ENCODE measurements at regions not wholly inside any gene's neighbourhood (a gene's known extent, or its start where the extent isn't known, plus 50 kb on each side); places are given as distances from the start of the nearest gene placed in this dataset.

- no peak for DNase-seq
Observed at GRCh38 chr15:77698481-77698880, 65.8 kb upstream of the LINGO1 start.

DNA sequence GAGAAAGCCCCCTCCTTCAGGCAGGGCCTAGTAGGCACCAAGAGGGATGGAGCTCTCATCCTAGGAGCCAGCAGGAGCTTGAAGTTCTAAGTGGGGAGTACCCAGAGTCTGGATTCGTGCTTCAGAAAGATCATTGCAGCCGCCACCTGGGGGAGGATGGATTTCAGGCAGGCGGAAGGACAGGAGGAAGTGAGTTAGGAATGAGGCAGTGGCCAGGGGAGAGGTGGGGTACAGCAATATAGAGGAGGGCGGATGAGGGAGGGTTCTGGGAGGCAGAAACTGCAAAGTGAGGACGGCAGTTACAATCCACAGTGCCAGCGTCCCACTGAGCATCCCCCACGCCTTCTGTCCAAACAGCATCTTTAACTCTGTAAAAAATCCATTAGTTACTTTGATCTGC is 65.2 kb upstream of the LINGO1 start:
- DNase-seq: no peak

DNA sequence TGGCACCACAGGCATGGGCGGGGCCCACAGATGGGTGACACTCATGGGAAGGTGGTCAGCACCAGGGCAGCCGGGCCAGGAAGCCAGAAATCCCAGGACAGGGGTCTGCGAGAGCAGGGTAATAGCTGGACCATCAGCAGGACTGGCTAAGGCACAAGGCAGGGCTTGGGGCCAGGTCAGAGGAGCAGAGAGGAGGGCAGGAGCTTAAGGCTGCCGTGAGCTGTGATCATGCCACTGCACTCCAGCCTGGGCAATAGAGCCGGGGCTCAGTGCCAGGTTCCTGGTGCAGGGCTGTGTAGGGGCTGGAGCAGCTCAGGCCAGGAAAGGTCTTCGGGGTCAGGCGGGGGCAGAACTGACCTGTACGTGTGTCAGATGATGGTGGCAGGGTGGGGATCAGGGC is 64.2 kb upstream of the LINGO1 start:
- DNase-seq: no peak

DNA sequence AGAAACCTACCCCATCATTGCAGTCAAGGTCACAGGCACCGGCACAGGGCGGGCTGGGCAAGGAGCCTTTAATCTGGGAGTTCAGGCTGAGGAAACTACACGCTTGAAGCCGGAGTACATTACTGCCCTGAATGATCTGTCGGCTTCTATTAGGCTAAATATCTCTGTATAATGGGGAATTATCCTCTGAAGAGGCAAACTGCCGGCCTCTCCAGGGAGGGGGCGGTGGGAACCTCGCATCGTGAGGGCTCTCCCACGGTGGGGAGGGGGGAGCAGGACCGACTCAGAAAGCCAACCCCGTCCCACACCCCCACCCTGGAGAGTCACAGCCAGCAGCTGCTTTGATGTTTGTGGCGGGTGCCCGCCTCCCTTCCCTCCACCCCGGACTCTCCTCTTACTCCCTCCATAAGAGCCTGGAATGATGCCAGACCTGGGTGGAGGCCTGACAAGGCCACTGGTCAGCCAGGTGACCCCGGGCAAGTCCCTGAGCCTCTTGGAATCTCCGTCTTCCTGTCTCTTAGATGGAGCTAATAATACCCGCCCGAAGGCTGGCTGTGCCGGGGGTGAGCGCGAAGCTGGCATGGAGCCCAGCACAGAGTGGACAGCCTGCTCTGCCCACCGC is 63.4 kb upstream of the LINGO1 start:
- DNase-seq: no peak

GRCh38 chr15:77695548-77695947 is 62.8 kb upstream of the LINGO1 start:
- no peak for DNase-seq

DNA sequence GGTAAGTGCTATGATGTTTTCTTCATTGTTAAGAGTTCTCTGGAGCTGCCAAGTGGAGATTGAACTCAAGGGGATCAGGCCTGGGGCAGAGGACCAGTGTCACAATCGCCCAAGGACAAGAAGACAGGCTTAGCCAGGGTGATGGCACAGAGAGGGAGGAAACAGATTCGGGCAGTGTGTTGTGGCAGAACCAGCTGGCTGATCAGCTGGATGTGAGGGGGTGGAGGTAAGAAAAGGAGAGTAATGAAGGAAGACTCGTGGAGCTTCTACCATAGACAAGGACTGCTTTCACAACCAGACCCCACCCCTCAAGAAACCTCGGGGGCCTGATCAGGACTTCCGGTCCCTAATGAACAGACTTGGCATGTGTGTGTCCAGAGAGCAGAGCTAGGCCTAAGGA is 60.9 kb upstream of the LINGO1 start:
- no peak for DNase-seq

DNA sequence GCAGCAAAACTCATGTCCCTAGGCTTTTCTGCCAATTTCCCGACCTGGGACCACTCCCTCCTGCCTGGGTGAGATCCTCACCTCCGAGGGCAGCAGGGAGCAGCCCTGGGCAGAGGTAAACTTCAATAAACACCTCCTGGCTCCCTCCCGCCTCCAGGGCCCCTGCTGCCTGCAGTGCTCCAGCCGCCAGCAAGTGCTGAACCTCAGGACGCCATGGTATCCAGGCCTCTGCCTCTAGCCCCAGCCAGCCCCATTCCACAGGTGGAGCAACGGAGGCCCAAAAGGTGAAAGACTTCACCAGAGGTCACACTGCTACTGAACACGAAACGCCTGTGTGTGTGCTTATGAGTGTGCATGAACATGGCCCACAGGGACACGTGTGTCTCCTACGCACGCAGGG is 59.9 kb upstream of the LINGO1 start:
- DNase-seq: no peak

DNA sequence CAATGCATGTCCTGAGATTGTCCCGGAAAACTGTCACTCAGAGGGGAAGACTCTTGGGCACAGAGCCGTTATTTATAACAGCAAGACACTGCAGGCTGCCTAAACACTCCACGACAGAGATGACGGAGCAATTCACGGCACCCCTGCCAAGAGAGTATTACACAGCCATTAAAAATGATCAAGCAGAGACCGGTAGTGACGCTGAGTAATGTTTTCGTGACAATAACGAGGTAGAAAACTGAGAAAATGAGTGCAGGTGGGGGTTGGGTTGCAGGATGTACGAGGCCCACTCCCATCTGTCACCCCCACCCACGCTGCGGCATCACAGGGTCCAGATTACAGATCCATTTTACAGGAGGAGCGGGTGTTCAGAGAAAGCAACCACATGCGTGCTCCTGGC is 58.9 kb upstream of the LINGO1 start:
- DNase-seq: no peak

DNA sequence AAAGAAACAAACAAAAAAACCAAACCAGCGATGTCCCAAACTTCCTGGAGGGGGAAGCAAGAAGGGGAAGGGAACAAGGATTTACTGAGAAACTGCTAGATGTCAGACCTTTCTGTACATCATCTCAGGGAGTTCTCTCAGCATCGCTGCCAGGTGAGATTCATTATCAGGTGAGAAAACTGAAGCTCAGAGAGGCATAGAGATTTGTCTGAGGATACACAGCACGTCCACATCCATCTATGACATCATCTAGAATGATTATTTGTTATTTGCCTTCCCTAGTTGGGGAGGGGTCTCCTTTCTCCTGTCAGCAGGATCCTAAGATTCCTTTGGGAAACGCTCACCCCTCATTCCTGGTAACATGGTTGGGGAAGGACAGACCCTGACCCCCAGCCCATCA is 57.1 kb upstream of the LINGO1 start:
- DNase-seq: no peak

GRCh38 chr15:77688693-77689092 is 56.0 kb upstream of the LINGO1 start:
- no peak for DNase-seq

DNA sequence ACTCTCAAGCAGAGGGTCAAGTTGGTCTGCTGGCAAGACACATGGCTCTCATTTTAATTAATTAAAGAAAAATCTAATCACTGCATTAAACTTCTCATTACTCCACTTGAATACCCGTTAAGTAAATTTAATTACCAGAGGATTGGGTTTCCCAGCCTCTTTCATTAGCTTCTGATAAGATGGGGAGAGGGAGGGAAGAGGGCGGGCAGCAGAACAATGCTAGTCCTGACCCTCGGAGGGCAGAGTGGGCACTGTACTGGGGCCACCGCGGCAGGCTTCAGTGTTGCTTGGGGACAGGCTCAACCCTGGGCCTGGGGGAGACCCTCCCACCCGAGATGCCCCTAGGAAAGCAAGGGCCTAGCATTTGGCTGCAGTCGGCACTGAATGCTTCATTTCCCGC is 55.6 kb upstream of the LINGO1 start:
- no peak for DNase-seq

- no peak for DNase-seq
Observed at GRCh38 chr15:77685082-77685815, 52.5 kb upstream of the LINGO1 start.

- no peak for DNase-seq
Observed at GRCh38 chr15:77684341-77685081, 51.8 kb upstream of the LINGO1 start.

DNA sequence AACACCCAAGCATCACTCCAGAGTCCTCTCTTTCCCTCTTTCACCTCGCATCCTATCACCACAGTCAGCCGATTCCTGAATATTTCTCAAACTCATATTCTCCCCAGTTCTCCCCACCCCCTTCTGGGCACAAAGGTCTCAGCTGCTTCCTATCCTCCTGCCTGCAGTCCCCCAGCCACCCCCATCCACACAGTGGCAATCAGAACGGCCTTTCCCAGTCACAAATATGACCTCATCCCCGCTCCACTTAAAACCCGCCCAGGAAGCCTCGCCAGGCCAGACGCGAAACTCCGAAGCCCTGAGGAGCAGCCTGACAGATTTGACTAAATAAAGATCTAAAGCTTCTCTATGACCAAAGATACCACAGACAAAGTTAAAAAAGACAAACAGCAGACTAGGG is 49.9 kb upstream of the LINGO1 start:
- DNase-seq: no peak

All from right forelimb (tissue), 1 donor.